ENCODE measurements at regions not wholly inside any gene's neighbourhood (a gene's known extent, or its start where the extent isn't known, plus 50 kb on each side); places are given as distances from the start of the nearest gene placed in this dataset.

GRCh38 chrX:13386092-13386491, 66.2 kb upstream of the ATXN3L start:
- H3K4me3 ChIP-seq (ENCODE audit: extremely low read depth in 1 of 4, insufficient read depth in 2 of 4, low read depth in 3 of 4, low read length in 4 of 4), result no peak overlapping the region
- no peaks in the 10 kb centered on the region for H3K79me2 ChIP-seq (ENCODE audit: control insufficient read depth in 1 of 2, insufficient read depth in 2 of 2, low read length in 2 of 2)
- DNase-seq (ENCODE audit: low read depth in 1 of 2, low spot score in 2 of 2) (no peak), FAIRE-seq (no peak)
- 91% methylated on average over 3 of the region's 3 CpGs; no CpG with 5 or more reads in 1 of the 2 experiments for WGBS, 2 experiments (ENCODE audit: extremely low coverage in 1 of 2, insufficient coverage in 1 of 2, insufficient read length in 1 of 2, insufficient replicate concordance in 2 of 2, low coverage in 1 of 2, low lambda C conversion rate in 2 of 2, missing lambda C conversion rate in 1 of 2)
- no peak overlapping the region for H2BK15ac ChIP-seq (ENCODE audit: low read length)
- H4K91ac ChIP-seq (replicated peaks; ENCODE audit: insufficient read length, low read length), result no peak overlapping the region
- no peak overlapping the region for H2AK5ac ChIP-seq (ENCODE audit: low read depth, low read length)
- H3K4me1 ChIP-seq (replicated peaks in 1 of 4; ENCODE audit: control insufficient read depth in 3 of 4, insufficient read depth in 4 of 4, low read length in 3 of 4), result peaks cover 0 to 3% (median 0%) of the 10 kb centered on the region in 4 experiments; a peak in 1 of 7 replicates
- no peaks in the 10 kb centered on the region for H3K79me1 ChIP-seq (ENCODE audit: low read depth, low read length)
- no peak overlapping the region for H4K5ac ChIP-seq (ENCODE audit: insufficient read length, low read depth, low read length)
- no peak overlapping the region for H3K4me2 ChIP-seq (ENCODE audit: insufficient read depth in 1 of 2, low read depth in 2 of 2, low read length in 2 of 2)
- H2AFZ ChIP-seq (ENCODE audit: low read length), result no peak overlapping the region
- H3K27me3 ChIP-seq (replicated peaks in 1 of 4; ENCODE audit: control insufficient read depth in 3 of 4, extremely low read depth in 1 of 4, insufficient read depth in 3 of 4, low read length in 3 of 4), result no peaks in the 10 kb centered on the region
- no peaks in the 10 kb centered on the region for H3K9me3 ChIP-seq (ENCODE audit: insufficient read depth in 2 of 2, low read depth in 1 of 2, low read length in 1 of 2)
- H2BK20ac ChIP-seq (ENCODE audit: low read length), result no peak overlapping the region
- H4K20me1 ChIP-seq (replicated peaks in 1 of 2; ENCODE audit: control insufficient read depth in 1 of 2, insufficient read depth in 2 of 2, low read length in 2 of 2), result no peaks in the 10 kb centered on the region
- CTCF ChIA-PET (ENCODE audit: partially characterized antibody), result no interaction called here
- H2BK5ac ChIP-seq (ENCODE audit: low read depth, low read length), result no peak overlapping the region
- H3K18ac ChIP-seq (ENCODE audit: extremely low read depth, low read length), result no peak overlapping the region
- H3K23me2 ChIP-seq (ENCODE audit: low read depth, low read length), result no peaks in the 10 kb centered on the region
- POLR2A ChIA-PET (ENCODE audit: partially characterized antibody), result no interaction called here
- TF ChIP-seq BCL11A (IDR thresholded peaks at IDR 0.05; ENCODE audit: low read depth in 2 of 2, low read length in 2 of 2), result no peak
- TF ChIP-seq JUND (IDR thresholded peaks at IDR 0.05; ENCODE audit: low read length), result no peak
- TF ChIP-seq GABPA (IDR thresholded peaks at IDR 0.05; ENCODE audit: borderline replicate concordance, insufficient read depth, low read length), result no peak
- no peak for TF ChIP-seq MAFK (IDR thresholded peaks at IDR 0.05; ENCODE audit: low read depth, low read length)
- H3K27ac ChIP-seq (ENCODE audit: low read depth, low read length), result no peak overlapping the region
- no peak overlapping the region for H3K9ac ChIP-seq (replicated peaks in 1 of 4; ENCODE audit: extremely low read depth in 1 of 4, low read depth in 3 of 4, low read length in 3 of 4)
- H3K36me3 ChIP-seq (ENCODE audit: control insufficient read depth in 2 of 4, insufficient read depth in 4 of 4, low read length in 3 of 4), result no peaks in the 10 kb centered on the region
- no peak overlapping the region for H2BK120ac ChIP-seq (replicated peaks; ENCODE audit: low read depth, low read length)
- H3K4ac ChIP-seq (replicated peaks; ENCODE audit: insufficient read length, low read depth, low read length), result no peak overlapping the region
- H2BK12ac ChIP-seq (ENCODE audit: low read depth, low read length), result no peak overlapping the region
- H3K14ac ChIP-seq (ENCODE audit: insufficient read length), result no peak overlapping the region
- no peak overlapping the region for H3K56ac ChIP-seq (replicated peaks; ENCODE audit: insufficient read length, low read depth, low read length)
- no peak overlapping the region for H3K23ac ChIP-seq (ENCODE audit: insufficient read length)
- H4K8ac ChIP-seq (ENCODE audit: extremely low read depth, insufficient read depth, low read length), result no peak overlapping the region

Measured in H1 (cell line).